ACHN (cell line): ENCODE measurements at regions not wholly inside any gene's neighbourhood (a gene's known extent, or its start where the extent isn't known, plus 50 kb on each side); places are given as distances from the start of the nearest gene placed in this dataset.

ENCODE experiments used
- DNase-seq: peaks from one replicate; pipeline ENCODE4 v3.0.0-alpha.2; 2015
- in situ Hi-C: cut with HindIII; loops from 2 replicates; pipeline ENCODE4 v1.10.0; 2017; ENCODE audit warnings: low sequenced_read_pairs, low pct_ligation_motif_present, low pct_unique_long_range_greater_than_20kb

GRCh38 chr14:98951521-98952152 is 320.4 kb downstream of the BCL11B start:
- no peak for DNase-seq
- in situ Hi-C loops: no loop called here

GRCh38 chr14:98952593-98953350 is 319.2 kb downstream of the BCL11B start:
- DNase-seq: peak; percentile 10
- in situ Hi-C loops: no loop called here

DNA sequence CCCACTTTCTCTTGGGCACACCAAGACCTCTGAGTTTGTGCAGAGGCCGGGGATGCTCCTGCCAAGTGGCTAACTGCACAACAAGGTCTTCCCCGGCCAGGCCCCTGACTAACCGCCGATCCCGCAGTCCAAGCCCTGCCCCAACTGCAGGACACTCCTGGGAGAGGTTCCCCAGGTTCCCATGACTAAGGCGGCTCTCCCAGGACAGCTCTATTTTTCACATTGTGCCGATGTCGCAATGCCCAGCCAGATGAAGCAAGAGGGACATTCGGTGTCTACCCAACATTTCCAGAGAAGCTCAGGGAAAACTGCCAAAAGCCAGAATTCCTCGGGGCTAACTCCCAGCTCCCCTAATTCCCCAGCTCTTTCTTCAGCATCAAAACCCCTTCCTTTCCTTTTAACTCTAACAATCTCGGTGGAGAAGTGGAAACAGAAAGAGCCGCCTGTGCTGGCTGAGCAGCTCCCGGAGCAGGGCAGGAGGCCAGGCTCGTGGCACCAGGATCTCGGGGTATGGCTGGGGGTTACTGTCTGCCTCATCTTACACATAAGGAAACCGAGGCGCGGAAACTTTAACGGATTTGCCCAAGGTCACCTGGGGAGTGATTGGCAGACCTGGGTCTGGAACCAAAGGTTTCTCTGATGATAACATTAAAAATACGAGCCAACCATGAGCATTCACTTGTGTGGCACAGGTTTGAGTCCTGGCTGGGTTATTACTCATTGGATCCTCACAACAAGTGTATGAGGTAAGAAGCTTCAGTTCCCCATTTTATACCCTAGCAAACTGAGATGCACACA is 318.2 kb downstream of the BCL11B start:
- in situ Hi-C loops: no loop called here
- no peak for DNase-seq

DNA sequence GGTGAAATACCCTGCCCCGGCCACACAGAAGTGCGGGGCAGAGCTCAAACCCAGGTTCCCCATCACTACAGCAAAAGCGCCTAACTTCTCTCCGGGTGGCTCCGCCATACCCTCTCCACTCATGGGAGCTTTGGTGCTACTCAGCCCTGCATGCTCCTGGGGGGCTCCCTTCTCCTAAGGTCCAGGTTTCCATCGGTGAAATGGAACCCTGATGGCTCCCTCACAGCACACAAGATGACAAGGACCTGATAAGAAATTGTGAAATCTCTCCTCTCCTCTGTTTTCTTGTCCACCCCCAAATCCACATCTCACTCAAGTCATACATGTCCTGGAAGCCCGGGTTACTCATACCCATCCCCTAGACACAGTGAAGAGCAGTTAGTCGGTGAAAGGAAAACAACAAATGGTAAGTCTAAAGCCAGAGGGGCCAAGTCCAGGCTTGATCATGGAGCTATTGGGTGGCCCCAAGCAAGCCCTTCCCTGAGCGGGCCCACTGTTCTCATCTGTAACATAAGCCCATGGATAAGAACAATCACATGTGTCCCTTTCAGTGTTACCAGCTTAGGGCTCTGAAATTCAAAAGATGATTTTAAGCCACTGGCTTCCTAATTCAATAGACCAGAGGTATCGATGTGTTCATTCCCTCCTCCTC is 317.5 kb downstream of the BCL11B start:
- no peak for DNase-seq
- in situ Hi-C loops: no loop called here

DNA sequence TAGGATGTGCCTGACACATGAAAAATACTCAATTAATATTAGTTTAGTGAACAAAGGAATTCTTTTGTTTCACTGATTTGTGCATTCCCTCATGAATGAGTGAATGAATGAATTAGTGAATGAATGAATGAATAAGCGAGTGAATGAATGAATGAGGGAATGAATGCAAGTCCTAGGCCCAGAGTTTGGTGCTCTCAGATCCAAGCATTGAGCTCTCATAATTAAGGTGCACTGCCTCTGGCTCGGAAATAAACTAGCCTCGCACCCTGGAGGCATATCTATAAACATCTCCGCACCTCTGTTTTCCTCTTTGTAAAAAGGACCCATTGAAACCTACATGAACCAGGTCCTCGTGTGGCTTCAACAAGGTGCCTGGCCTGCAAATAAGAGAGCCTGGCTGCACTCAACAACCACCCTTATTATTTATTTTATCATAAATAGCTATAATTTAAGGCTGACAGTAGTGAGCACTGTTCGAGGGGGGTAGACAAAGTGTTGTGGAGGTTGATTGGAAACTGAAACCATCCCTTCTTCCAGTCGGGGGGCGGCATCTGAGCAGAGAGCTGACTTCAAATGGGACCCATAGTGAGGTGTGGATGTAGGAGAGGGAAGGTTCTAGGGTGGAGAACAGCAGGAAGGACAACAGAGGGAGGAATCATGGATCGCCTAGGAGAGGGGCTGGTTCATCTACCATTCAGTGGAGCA is 316.8 kb downstream of the BCL11B start:
- no peak for DNase-seq

DNA sequence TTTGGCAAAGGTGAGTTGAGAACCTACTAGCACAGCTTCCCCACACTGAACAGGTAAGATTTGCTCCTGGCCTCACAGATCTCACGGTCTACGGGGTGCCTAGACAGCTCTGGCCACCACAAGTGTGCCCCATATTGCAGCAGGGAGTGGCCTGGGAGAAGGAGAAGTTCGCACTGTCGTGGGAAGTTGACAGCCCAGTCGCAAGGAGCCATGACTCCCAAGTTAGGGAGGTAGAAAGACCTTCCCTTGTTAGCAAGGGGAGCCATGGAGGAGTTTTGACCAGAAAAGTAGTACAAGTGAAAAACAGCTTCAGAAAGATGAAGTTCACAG is 316.3 kb downstream of the BCL11B start:
- in situ Hi-C loops: no loop called here
- no peak for DNase-seq

More for the DNA sequence above, 316.8 kb downstream of the BCL11B start:
- in situ Hi-C loops: no loop called here

GRCh38 chr14:98956181-98956580 is 315.8 kb downstream of the BCL11B start:
- in situ Hi-C loops: no loop called here
- no peak for DNase-seq

DNA sequence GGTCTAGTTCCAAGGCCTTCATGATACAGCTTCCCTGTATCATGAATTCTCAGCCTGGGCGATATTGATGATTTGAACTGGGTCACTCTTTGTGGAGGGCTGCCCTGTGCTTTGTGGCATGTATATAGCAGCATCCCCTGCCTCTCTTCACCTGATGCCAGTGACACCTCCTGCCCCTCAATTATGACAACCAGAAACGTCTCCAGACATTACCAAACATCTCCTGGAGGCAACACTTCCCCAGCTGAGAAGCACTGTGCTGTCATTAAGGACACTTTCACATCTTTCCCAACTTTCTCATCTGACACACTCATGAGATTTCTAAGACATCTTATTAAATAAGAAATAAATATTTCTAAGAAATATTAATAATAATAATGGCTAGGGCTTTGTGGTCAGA is 315.3 kb downstream of the BCL11B start:
- in situ Hi-C loops: no loop called here
- DNase-seq: no peak

DNA sequence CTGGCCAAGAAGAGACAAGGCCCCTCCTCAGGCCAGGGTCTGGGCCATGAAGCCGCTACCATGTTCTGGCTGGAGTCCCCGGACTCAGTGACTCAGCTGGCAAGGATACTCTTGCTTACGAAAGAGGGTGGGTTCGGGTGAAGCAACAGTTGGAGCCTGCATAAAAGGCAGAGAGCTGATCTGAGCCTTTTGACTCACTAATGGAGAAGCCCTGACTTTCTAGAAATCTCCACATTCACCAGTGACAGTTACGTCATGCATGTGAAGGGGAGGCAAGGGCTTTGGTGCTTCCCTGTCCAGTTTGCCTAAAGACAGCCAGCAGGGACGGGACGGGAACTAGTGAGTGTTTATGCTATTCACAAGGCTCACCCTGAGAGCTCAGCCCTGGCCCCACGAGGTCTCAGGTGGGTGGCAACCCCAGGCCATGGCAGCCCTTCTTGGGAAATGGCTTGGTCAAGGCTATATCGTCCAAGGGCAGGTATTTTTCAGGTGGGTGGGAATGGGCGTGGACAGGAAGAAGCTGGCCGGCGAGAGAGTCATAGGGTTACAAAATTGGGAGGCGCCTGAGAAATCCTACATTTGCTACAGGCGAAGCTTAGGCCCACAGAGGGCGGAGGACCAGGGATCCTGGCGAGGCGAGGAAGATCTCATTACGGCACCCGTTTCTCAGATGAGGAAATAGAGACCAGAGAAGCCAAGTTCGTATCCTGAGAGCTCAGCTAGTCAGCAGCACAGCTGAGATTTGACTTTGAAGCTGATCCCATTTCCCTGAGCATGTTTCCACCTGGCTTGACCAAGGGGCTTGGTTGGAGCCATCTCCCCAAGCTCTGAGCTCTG is 314.6 kb downstream of the BCL11B start:
- in situ Hi-C loops: no loop called here
- DNase-seq: no peak

DNA sequence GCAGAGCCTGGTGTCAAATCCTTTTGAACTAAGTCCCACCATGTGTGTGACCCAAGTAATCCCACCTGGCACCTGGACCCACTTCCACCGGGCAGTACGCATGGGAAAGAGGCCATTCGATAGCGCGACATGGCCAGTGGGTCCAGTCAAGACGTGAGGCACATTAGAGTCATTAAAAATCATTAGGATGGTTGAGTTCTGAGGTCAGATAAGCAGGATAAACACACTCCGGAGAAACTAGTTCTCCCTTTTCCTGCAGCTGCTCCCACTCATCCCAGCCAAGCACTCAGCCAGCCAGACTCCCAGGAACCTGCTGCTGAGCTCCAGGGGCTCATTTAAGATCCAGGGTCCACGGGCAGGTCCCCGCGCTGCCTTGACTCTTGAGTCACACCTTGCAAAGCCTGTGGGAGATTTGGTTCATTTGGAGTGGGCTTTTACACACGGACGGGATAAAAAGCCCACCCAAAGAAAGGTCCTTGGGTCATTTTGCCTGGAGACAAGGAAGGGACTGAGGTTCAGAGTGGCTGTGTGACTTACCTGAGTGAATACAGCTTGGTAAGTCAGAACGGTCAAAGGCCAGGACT is 313.9 kb downstream of the BCL11B start:
- DNase-seq: no peak
- in situ Hi-C loops: no loop called here

- no peak for DNase-seq
- in situ Hi-C loops: no loop called here
Observed at GRCh38 chr14:98958632-98959031, 313.4 kb downstream of the BCL11B start.

- DNase-seq: no peak
- in situ Hi-C loops: no loop called here
Observed at GRCh38 chr14:98959410-98959809, 312.6 kb downstream of the BCL11B start.

DNA sequence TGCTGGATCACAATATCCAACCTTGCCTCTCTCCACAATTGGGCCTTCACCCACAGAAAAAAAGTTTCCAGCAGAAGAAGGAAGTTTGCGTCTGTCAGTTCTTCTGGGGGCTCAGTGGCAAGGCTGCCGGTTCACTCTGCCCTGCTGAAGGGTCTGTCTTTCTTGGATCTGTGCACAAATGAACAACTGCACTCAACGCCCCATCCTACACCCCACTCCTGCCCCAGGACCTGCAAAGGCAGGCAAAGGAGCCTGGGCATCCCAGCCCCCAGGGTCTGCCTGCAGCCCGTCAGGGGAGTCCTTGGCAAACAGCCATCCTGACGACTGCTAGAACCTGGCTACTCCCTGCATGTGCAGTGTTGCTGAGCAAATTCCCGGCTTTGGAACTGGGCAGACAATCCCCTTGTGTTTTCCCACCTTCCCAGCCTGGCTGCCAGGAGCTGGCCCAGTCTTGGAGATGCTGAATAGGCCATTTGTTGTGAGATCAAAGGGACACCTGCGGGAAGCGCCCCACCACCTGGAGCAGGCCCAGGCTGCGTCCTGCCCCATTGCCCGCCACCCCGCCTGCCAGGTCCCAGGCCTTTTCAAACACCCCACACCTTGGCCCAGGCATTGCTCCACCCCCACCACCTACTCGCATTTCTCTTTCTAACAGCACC is 311.9 kb downstream of the BCL11B start:
- in situ Hi-C loops: no loop called here
- no peak for DNase-seq

DNA sequence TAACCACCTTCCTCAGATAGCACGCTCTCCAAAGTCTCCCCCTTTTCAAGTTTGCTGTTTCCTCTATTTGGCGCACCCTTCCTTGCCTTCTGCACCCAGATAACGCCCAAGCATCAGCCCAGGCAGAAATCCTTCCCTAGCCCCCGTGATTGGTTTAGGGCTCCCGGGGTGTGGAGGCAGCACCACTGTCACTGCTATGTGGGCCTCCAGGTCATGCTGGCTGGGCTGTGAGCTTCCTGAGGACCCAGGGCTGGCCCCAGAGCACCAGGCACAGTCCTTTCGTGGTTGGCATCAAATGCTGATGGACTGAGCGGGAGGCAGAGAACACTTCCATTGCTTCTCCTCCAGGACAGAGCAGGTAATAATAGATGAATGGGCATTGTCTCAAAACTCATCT is 311.4 kb downstream of the BCL11B start:
- no peak for DNase-seq
- in situ Hi-C loops: no loop called here

DNA sequence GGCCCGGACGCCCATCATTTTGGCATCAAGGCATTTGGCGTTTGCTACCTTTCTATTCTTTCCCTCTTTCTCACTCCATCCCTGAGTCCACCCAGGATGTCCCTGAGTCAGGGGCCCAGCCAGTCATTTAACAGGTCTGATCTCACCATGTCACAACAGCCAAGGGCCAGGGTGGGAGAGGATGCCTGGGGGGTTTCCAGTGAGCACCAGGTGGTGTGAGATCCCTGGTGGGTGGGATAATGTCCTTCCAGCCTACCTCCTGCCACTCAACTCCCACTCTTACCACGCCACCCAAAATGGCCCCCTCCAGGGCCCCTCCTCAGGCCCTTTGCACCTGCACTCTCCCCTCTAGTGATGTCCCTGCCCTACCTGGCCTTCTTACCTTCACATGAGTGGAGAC is 310.8 kb downstream of the BCL11B start:
- no peak for DNase-seq
- in situ Hi-C loops: no loop called here

GRCh38 chr14:98962118-98962517 is 309.9 kb downstream of the BCL11B start:
- no peak for DNase-seq
- in situ Hi-C loops: no loop called here

DNA sequence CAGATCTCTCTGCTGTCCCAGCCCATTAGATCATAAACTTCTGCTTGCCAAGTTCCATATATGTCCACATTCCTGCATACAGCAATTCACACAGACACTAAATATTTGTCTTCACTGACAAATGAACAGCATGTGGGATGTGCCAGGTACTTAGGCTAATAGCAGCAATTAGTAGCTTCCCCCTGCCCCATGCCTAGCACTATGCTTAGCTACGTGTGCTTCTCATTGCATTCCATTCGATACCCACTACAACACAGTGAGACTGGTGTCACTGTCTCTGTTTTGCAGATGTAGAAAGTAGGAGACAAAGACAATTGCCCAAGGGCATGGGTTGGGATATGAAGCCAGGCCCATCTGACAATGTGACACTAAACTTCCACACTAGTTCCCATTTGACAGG is 308.4 kb downstream of the BCL11B start:
- no peak for DNase-seq
- in situ Hi-C loops: no loop called here
